ENCODE measurements at regions not wholly inside any gene's neighbourhood (a gene's known extent, or its start where the extent isn't known, plus 50 kb on each side); places are given as distances from the start of the nearest gene placed in this dataset.

DNA sequence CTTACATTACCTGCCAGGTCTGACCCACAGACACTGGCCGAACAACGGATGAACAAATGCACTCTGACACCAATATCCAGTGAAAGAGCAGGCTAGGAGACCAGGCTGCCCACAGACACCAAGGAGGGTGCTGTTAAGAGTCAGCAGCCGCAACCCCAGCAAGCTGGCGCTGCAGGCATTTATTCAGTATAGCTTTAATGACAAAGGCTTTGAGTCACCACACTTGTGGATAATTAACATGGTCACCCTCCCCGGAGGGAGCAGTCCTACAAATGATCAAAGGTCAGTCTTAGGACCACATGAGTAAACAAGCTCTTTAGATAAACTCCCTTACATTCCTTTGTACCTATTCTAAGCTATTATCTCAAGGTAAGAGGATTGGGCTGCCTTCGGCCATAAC lies 368.5 kb upstream of the GRID2 start:
- 95% methylated on average over 6 of the region's 6 CpGs for WGBS (ENCODE audit: insufficient coverage)
- H3K4me1 Mint-ChIP-seq = no peaks in the 10 kb centered on the region
- H3K9me3 Mint-ChIP-seq = peaks cover 8 to 22% of the 10 kb centered on the region in 2 donors
- no peak overlapping the region for H3K4me3 Mint-ChIP-seq
- no peak for TF ChIP-seq CTCF (IDR thresholded peaks at IDR 0.05)
- H3K4me1 ChIP-seq (ENCODE audit: control insufficient read depth, insufficient read depth, low read length) = no peaks in the 10 kb centered on the region
- DNase-seq = no peak
- no peaks in the 10 kb centered on the region for H3K27me3 Mint-ChIP-seq (ENCODE audit: low read depth in 2 of 2)
- peaks cover 7% of the 10 kb centered on the region for H3K36me3 Mint-ChIP-seq
- H3K27ac Mint-ChIP-seq = no peak overlapping the region
- intact Hi-C loops (cut with micrococcal nuclease) = no loop called here
- no peak overlapping the region for H3K27ac ChIP-seq (ENCODE audit: low read length)
- H3K9me3 ChIP-seq (ENCODE audit: control insufficient read depth, insufficient read depth, low read length) = peaks cover 6% of the 10 kb centered on the region
- no peak overlapping the region for H3K4me3 ChIP-seq (ENCODE audit: low read length)
- no peak for ATAC-seq
- H3K36me3 ChIP-seq (ENCODE audit: control insufficient read depth, insufficient read depth, low read length) = no peaks in the 10 kb centered on the region
- H3K27me3 ChIP-seq (ENCODE audit: control insufficient read depth, insufficient read depth, low read length) = no peaks in the 10 kb centered on the region

- H3K36me3 ChIP-seq (ENCODE audit: control insufficient read depth, insufficient read depth, low read length) = no peaks in the 10 kb centered on the region
Observed at GRCh38 chr4:91936311-91936710, 367.5 kb upstream of the GRID2 start.

DNA sequence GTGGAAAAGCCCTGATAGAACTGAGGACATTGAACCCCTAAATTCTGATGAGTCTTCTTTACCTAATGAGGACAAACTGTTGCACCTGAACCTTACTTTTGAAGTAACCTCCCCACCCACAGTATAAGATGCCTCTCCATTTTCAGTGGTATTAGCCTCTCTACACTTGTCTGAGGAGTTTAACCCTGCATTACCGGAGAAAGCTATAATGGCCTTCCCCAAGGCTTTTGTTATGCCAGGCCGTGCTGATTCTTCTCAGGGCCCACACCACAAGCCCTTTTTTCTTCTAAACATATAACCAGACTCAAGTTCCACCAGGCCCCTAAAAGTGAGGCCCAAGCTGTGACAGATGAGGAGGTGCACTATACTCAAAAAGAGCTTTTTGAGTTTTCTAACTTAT lies 345.8 kb upstream of the GRID2 start:
- ATAC-seq (no peak), DNase-seq (no peak)
- TF ChIP-seq CTCF (IDR thresholded peaks at IDR 0.05) = no peak
- 69% methylated on average over 2 of the region's 2 CpGs for WGBS (ENCODE audit: insufficient coverage)
- Histone ChIP-seq H3K36me3 (ENCODE audit: control insufficient read depth, insufficient read depth, low read length) (no peaks in the 10 kb centered on the region), H3K27me3 (ENCODE audit: control insufficient read depth, insufficient read depth, low read length) (no peaks in the 10 kb centered on the region), H3K27ac (ENCODE audit: low read length) (no peak overlapping the region), H3K4me3 (ENCODE audit: low read length) (no peak overlapping the region), H3K9me3 (ENCODE audit: control insufficient read depth, insufficient read depth, low read length) (peaks cover 8% of the 10 kb centered on the region), H3K4me1 (ENCODE audit: control insufficient read depth, insufficient read depth, low read length) (no peaks in the 10 kb centered on the region)
- Mint-ChIP-seq H3K9me3 (peaks cover 5 to 11% of the 10 kb centered on the region in 2 donors), H3K27ac (no peak overlapping the region), H3K4me3 (no peak overlapping the region), H3K36me3 (no peaks in the 10 kb centered on the region), H3K4me1 (no peaks in the 10 kb centered on the region), H3K27me3 (ENCODE audit: low read depth in 2 of 2) (no peaks in the 10 kb centered on the region)
- intact Hi-C loops (cut with micrococcal nuclease) = no loop called here

More at GRCh38 chr4:91936311-91936710, 367.5 kb upstream of the GRID2 start:
- TF ChIP-seq CTCF (IDR thresholded peaks at IDR 0.05) = no peak
- no peak overlapping the region for H3K27ac Mint-ChIP-seq
- peaks cover 6% of the 10 kb centered on the region for H3K9me3 ChIP-seq (ENCODE audit: control insufficient read depth, insufficient read depth, low read length)
- no peak for DNase-seq
- no peak for ATAC-seq
- H3K4me3 ChIP-seq (ENCODE audit: low read length) = no peak overlapping the region
- no peak overlapping the region for H3K27ac ChIP-seq (ENCODE audit: low read length)
- H3K27me3 ChIP-seq (ENCODE audit: control insufficient read depth, insufficient read depth, low read length) = no peaks in the 10 kb centered on the region
- H3K4me3 Mint-ChIP-seq = no peak overlapping the region
- peaks cover 7% of the 10 kb centered on the region for H3K36me3 Mint-ChIP-seq
- no peaks in the 10 kb centered on the region for H3K4me1 ChIP-seq (ENCODE audit: control insufficient read depth, insufficient read depth, low read length)
- whole genome bisulfite sequencing (ENCODE audit: insufficient coverage) = 74% methylated on average over 3 of the region's 3 CpGs
- H3K4me1 Mint-ChIP-seq = no peaks in the 10 kb centered on the region
- peaks cover 8 to 21% of the 10 kb centered on the region in 2 donors for H3K9me3 Mint-ChIP-seq
- H3K27me3 Mint-ChIP-seq (ENCODE audit: low read depth in 2 of 2) = no peaks in the 10 kb centered on the region
- intact Hi-C loops (cut with micrococcal nuclease) = no loop called here

GRCh38 chr4:91958596-91958995 lies 345.2 kb upstream of the GRID2 start:
- Mint-ChIP-seq H3K4me1 (no peaks in the 10 kb centered on the region), H3K9me3 (peaks cover 5 to 11% of the 10 kb centered on the region in 2 donors)
- 28% methylated on average over 2 of the region's 2 CpGs for WGBS (ENCODE audit: insufficient coverage)

More at GRCh38 chr4:91958596-91958995, 345.2 kb upstream of the GRID2 start:
- ATAC-seq (no peak), DNase-seq (no peak)
- intact Hi-C loops (cut with micrococcal nuclease) = no loop called here
- Histone ChIP-seq H3K4me1 (ENCODE audit: control insufficient read depth, insufficient read depth, low read length) (no peaks in the 10 kb centered on the region), H3K9me3 (ENCODE audit: control insufficient read depth, insufficient read depth, low read length) (peaks cover 8% of the 10 kb centered on the region), H3K27ac (ENCODE audit: low read length) (no peak overlapping the region), H3K36me3 (ENCODE audit: control insufficient read depth, insufficient read depth, low read length) (no peaks in the 10 kb centered on the region), H3K4me3 (ENCODE audit: low read length) (no peak overlapping the region), H3K27me3 (ENCODE audit: control insufficient read depth, insufficient read depth, low read length) (no peaks in the 10 kb centered on the region)
- Mint-ChIP-seq H3K27ac (no peak overlapping the region), H3K27me3 (ENCODE audit: low read depth in 2 of 2) (no peaks in the 10 kb centered on the region), H3K36me3 (no peaks in the 10 kb centered on the region), H3K4me3 (no peak overlapping the region)
- no peak for TF ChIP-seq CTCF (IDR thresholded peaks at IDR 0.05)

Measured in natural killer cell (primary cell).